ENCODE measurements at regions not wholly inside any gene's neighbourhood (a gene's known extent, or its start where the extent isn't known, plus 50 kb on each side); places are given as distances from the start of the nearest gene placed in this dataset.

DNA sequence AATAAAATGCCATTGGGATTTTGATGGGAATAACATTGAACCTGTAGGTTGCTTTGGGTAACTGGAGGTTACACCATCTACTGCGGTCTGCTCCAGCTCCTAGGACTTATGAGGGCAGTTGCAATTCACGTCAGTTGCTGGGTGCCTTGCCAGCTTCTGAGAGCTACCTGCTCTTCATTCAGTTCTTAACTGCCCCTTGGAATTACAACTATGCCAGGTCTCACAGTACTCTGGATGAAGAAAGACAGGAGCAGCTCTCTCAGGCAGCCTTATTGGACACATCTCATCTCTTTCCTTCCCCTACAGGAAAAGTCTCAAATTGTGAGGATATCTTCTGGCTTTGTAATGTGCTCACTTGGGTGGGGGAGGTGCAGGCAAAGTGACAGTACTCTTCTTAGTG lies 1643.3 kb downstream of the GRIK2 start:
- DNase-seq (ENCODE audit: low spot score in 2 of 2) = no peak
- H3K4me3 ChIP-seq = no peak overlapping the region
- no peaks in the 10 kb centered on the region for H3K27me3 ChIP-seq
- TF ChIP-seq, protein P1, sequence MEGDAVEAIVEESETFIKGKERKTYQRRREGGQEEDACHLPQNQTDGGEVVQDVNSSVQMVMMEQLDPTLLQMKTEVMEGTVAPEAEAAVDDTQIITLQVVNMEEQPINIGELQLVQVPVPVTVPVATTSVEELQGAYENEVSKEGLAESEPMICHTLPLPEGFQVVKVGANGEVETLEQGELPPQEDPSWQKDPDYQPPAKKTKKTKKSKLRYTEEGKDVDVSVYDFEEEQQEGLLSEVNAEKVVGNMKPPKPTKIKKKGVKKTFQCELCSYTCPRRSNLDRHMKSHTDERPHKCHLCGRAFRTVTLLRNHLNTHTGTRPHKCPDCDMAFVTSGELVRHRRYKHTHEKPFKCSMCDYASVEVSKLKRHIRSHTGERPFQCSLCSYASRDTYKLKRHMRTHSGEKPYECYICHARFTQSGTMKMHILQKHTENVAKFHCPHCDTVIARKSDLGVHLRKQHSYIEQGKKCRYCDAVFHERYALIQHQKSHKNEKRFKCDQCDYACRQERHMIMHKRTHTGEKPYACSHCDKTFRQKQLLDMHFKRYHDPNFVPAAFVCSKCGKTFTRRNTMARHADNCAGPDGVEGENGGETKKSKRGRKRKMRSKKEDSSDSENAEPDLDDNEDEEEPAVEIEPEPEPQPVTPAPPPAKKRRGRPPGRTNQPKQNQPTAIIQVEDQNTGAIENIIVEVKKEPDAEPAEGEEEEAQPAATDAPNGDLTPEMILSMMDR (IDR thresholded peaks at IDR 0.05) = no peak
- no peak for TF ChIP-seq POLR2A (IDR thresholded peaks at IDR 0.05)
- 81 to 85% methylated on average over 2 of the region's 2 CpGs for WGBS, 2 donors
- H3K4me1 ChIP-seq = no peaks in the 10 kb centered on the region
- no peaks in the 10 kb centered on the region for H3K9me3 ChIP-seq
- H3K27ac ChIP-seq = no peak overlapping the region
- no peaks in the 10 kb centered on the region for H3K36me3 ChIP-seq

DNA sequence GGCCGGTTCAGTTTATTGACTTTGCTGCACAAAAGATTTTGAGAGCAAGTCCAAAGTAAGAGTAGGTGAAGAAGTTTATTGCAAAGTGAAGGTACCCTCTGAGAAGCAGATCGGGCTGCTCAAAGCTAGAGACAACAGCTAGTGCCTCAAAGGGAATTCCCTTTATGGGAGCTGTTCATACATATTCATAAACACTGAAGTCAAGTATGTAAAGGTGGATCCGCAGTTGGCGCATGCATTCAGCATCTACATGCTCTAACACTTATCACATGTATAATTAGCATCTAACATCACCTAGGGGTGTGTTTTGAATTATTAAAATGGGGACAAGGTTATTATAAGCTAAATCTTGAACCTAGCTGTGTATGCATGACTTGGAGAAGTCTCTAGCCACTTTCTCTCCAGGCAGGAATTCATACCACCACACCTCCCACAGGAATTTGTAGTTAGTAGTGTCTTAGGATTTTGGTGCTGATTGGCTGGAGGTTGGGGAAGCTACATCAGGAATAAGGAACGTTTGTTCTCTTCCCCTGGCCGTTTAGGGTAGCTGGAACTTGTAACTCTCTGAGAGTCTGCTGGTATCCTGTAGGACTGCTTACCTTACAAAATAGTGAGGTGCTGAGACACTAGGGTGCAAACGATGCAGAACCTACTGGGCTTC lies 1633.9 kb downstream of the GRIK2 start:
- TF ChIP-seq POLR2A (IDR thresholded peaks at IDR 0.05) = no peak
- TF ChIP-seq, protein P1 (IDR thresholded peaks at IDR 0.05) = no peak
- TF ChIP-seq EP300 (IDR thresholded peaks at IDR 0.05) = no peak
- H3K36me3 ChIP-seq = no peaks in the 10 kb centered on the region
- DNase-seq (ENCODE audit: low spot score in 2 of 2) = no peak
- no peak overlapping the region for H3K4me3 ChIP-seq
- H3K9me3 ChIP-seq = no peaks in the 10 kb centered on the region
- no peaks in the 10 kb centered on the region for H3K27me3 ChIP-seq
- WGBS, 2 donors = 71 to 74% methylated on average over 7 of the region's 7 CpGs
- no peak overlapping the region for H3K27ac ChIP-seq
- no peaks in the 10 kb centered on the region for H3K4me1 ChIP-seq

DNA sequence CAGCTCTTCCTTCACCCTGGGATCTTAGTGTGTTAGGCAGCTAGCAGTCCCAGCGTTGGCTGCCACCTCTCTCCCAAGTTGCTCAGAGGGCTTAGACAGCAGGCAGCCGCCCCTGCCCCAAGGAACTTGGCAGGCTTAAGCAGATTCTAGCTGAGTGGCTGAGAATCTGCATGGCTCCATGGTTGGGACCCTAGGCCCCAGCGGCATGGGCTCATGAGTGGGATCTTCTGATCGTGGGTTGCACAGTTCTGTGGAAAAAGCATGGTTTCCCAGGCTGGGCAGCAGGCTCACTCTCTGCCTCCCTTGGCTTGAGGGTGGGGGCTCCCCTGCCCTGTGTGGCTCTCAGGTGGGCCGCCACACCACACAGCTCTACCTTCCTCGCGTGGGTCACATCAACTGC lies 1624.9 kb downstream of the GRIK2 start:
- H3K27me3 ChIP-seq = no peaks in the 10 kb centered on the region
- TF ChIP-seq, protein P1 (IDR thresholded peaks at IDR 0.05) = no peak
- TF ChIP-seq POLR2A (IDR thresholded peaks at IDR 0.05) (no peak), EP300 (IDR thresholded peaks at IDR 0.05) (no peak)
- H3K4me1 ChIP-seq = no peaks in the 10 kb centered on the region
- no peaks in the 10 kb centered on the region for H3K9me3 ChIP-seq
- no peak overlapping the region for H3K27ac ChIP-seq
- 94 to 100% methylated on average over 2 to 7 of the region's 7 CpGs for WGBS, 2 donors
- no peak for DNase-seq (ENCODE audit: low spot score in 2 of 2)
- H3K36me3 ChIP-seq = no peaks in the 10 kb centered on the region
- H3K4me3 ChIP-seq = no peak overlapping the region

DNA sequence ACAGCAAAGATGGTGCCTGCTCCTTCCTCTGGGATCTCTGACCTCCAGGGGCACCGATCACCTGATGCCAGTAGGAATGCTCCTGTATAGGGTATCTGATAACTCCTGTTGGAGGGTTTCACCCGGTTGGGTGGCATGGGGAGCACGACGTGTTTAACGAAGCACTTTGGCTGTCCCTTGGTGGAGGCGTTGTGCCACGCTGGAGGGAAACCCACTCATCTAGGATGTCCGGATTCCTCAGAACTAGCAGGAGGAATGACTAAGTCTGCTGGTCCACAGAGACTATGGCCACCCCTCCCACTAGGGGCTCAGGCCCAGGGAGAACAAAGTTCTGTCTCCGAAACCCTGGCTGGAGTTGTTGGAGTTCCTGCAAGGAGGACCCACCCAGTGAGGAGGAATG lies 1624.4 kb downstream of the GRIK2 start:
- peaks cover 0 to 3% (median 0%) of the 10 kb centered on the region in 4 donors for H3K9me3 ChIP-seq
- DNase-seq (ENCODE audit: low spot score in 2 of 2) = no peak
- TF ChIP-seq, protein P1 (IDR thresholded peaks at IDR 0.05) = no peak
- TF ChIP-seq EP300 (IDR thresholded peaks at IDR 0.05) = no peak
- TF ChIP-seq POLR2A (IDR thresholded peaks at IDR 0.05) = no peak

DNA sequence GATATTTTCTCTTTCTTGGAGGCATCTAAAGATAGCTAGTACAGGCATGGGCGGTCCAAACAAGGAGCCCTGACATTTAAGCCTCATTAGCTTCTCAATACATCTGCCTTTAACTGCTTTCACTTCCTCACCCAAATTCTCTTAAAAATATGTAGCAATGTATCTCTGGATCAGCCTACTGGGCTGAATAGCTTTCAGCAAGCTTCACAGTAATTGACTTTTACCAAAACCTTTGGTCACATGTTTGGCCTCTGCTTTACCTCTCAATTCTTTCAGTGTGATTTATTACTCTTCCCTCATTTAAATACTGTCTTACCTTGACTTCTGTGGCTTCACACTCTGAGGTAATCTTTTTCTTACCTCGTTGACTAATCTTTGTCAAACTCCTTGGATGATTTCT lies 1618.1 kb downstream of the GRIK2 start:
- H3K36me3 ChIP-seq = no peaks in the 10 kb centered on the region
- no peak overlapping the region for H3K4me3 ChIP-seq
- WGBS, 2 donors = 65 to 68% methylated on average over 2 of the region's 2 CpGs

More for the DNA sequence above, 1624.4 kb downstream of the GRIK2 start:
- WGBS, 2 donors = 98% methylated on average over 9 of the region's 9 CpGs
- Histone ChIP-seq H3K27ac (no peak overlapping the region), H3K4me3 (no peak overlapping the region), H3K27me3 (no peaks in the 10 kb centered on the region), H3K36me3 (no peaks in the 10 kb centered on the region), H3K4me1 (no peaks in the 10 kb centered on the region)

More for the DNA sequence above, 1618.1 kb downstream of the GRIK2 start:
- no peak overlapping the region for H3K27ac ChIP-seq
- peaks cover 0 to 12% (median 0%) of the 10 kb centered on the region in 4 donors for H3K9me3 ChIP-seq
- DNase-seq (ENCODE audit: low spot score in 2 of 2) = no peak
- TF ChIP-seq EP300 (IDR thresholded peaks at IDR 0.05) = no peak
- no peak for TF ChIP-seq POLR2A (IDR thresholded peaks at IDR 0.05)
- TF ChIP-seq, protein P1 (IDR thresholded peaks at IDR 0.05) = no peak
- H3K27me3 ChIP-seq = no peaks in the 10 kb centered on the region
- H3K4me1 ChIP-seq = no peaks in the 10 kb centered on the region

All from tibial nerve (tissue), 4 donors.